SIG-M5 treated with dmso at 0.1 percent for 504 hours (cell line): ENCODE measurements at regions not wholly inside any gene's neighbourhood (a gene's known extent, or its start where the extent isn't known, plus 50 kb on each side); places are given as distances from the start of the nearest gene placed in this dataset.

Experiments
- DNase-seq: peaks from one replicate; lab custom pipeline; 2025; ENCODE audit not compliant: unreplicated experiment; lab: John Stamatoyannopoulos, UW

DNA sequence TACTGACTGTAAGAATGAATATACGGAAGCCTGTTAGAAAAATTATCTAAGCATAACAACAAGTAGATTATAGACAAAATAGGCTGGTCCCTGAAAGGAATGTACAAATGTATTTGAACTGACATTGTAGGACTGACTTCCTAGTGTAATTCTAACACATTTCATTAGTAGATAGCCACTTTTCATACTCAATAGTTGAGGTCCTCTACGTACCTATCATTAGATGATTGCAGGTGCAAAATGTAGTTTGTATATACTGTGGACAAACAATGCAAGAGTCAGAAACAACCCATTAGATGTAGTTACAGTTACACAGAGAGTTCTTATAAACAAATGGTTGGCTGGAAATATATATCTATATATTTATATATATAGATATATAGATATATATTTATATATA is 402.3 kb upstream of the SLITRK6 start:
- DNase-seq: no peak

DNA sequence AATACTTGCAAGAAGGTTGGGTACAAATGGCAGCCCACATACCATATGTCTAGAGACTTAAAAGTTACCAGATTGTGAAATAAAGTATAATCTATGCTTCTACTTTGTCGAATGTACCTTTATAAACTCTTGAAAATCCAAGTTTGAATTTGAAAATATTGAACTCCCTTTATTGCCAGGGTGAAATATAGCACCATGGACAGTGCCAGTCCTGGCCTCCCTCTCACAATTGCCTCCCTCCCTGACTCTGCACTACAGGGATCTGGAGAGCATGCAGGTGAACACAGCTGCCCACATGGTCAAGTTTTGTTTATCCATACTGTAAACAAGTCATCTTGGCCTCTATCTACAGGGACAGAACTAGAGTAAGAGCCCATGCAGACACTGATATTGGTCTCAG is 394.1 kb upstream of the SLITRK6 start:
- no peak for DNase-seq

DNA sequence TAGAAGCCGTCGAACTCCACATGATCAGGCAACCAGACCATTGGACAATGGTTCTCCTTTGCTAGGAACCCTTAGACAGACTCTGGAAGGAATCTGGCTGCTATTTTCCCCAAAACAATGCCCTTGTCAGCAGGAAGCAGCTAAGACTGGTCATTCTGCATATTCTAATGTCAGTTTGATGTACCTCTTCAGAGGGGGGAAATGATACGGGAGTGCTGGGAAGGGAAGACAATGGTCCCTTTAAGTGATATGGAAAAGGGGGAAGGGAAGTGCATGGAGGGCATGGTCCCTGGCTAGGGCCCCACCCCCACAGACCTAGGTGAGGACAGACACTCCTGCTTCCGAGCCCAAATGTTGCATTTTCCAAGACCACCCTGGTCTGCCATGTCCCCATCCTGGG is 389.0 kb upstream of the SLITRK6 start:
- DNase-seq: no peak

DNA sequence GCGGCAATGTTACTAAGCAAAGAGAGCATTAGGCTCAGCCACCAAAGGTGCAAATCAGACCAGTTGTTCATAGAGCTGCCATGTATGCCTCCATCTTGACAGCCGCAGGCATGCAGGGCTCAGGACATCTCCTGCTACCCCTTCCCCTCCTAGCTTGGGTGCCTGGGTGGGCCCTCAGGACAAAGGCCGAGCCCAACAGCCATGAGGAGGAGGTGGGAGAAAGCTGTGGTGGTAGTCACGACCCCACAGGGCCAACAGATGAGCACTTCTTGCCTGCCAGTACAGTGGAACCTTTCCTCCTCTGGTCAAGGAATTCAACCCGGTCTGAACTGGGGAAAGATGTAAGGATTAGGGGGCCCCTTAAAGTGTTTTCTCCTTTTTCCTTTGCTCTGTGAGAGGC is 386.4 kb upstream of the SLITRK6 start:
- no peak for DNase-seq

DNA sequence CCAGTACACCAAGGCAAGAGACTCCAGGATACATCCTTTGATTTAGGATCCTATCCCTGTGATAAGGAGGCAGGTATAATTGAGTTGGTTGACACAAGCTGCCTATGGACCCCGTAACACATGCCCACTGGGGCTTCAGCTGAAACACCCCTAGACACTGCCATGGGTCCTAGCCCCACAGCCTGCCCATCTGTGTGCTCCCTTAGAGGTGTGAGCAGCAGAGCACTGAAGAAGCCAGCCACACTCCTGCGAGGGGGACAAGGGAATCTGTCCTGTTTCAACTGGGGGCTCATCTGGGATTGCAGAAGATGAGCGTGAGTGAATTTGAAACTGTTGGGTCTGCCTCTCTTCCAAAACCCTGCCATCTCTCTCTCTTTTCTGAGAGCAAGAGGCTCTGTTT is 385.9 kb upstream of the SLITRK6 start:
- DNase-seq: no peak

DNA sequence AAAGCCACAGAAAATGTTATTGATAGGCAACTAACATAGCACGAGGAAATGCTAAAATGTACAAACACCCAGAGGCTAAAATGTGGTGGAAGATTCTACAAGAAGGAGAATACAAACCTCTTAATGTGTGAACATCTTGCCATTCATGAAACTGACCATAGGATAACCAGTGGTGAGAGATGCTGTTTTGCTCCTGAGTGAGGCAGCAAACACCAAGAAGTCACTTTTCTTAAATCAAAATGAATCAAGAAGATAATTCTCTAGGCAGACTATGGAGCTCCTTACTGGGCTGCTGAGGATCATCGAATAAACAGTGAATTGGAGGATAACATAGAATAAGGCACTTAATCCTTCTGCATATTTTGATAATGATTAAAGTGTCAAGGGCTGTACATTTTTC is 375.4 kb upstream of the SLITRK6 start:
- DNase-seq: no peak

DNA sequence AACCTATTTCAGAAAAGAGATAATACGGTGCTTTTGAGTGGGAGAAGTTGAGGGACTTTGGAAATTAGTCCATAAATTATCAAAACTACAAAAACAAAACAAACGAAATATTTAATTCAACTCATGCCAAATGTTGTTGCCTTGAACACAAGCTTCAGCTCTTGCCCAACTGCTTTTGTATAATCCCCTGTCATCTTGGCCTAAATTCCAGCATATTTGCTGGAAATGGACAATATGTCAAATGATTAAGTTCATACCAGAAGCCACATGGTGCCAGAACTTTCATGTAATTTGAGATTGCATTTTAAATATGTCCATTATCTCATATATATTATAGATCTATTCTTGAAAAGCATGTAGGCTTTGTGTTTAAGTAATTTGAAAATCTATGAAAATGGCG is 373.7 kb upstream of the SLITRK6 start:
- no peak for DNase-seq

DNA sequence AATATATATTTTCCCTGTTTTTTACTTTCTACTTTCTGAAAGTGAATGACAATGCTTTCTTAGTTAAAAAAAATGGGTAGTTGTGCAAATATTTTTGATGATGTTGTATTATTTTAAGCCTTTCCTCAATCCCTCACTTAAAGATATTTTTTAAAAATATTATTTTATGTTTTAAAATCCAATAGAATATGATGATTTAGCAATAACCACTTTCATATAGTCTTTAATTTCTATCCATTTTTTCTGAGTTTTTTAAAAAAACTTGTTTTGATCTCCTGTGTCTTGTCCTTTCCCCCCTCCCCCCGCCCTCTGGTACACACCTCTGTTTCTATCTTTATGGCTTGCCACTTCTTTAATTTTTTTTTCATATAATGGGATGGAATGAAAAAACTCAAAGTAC is 362.0 kb upstream of the SLITRK6 start:
- DNase-seq: no peak

DNA sequence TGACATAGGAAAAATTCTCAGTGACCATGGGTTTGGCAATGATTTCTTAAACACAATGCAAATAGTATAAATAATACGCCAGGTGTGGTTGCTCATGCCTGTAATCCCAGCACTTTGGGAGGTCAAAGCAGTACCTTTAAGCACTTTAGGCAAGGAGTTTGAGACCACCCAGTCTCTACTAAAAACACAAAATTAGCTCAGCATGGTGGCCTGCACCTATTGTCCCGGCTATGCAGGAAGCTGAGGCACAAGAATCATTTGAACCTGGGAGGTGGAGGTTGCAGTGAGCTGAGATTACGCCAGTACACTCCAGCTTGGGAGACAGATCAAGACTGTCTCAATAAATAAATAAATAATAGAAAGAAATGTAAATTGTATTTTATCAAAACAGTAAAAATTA is 356.5 kb upstream of the SLITRK6 start:
- no peak for DNase-seq

DNA sequence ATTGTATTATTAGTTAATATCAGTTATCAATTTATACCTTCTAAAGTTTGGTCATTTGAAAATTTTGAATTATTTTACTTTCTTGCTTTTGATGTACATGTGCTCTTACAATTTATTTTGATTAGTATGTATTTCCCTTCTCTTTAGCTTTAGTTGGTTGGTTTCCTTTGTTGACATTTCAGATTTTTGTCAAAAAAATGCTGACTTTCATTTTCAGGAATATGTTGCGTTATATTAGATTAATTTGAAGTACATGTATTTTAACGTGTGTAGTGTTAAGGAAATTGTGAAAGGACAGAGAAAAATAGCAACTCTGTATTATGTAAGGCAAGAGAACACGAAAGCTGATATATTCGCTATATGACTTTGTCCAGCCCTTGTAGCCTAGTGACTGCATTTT is 342.9 kb upstream of the SLITRK6 start:
- DNase-seq: no peak

DNA sequence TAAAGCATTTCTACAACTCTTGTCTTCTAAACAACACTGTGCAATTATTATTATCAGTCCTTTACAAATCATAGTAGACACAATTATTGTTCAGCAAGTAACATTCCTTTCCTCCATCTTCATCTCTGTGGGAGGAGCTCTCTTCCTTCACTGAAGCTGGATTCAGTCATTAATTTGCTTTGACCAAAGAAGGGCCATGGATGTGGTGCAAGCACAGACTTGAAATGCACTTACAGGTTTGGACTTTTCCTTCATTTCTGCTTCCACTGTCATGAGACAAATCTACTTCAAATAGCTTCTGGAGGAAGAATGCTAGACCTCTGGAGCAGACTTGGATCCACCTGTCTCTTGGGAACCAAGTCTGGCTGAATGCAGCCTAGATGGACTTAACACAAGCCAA is 336.6 kb upstream of the SLITRK6 start:
- DNase-seq: no peak

DNA sequence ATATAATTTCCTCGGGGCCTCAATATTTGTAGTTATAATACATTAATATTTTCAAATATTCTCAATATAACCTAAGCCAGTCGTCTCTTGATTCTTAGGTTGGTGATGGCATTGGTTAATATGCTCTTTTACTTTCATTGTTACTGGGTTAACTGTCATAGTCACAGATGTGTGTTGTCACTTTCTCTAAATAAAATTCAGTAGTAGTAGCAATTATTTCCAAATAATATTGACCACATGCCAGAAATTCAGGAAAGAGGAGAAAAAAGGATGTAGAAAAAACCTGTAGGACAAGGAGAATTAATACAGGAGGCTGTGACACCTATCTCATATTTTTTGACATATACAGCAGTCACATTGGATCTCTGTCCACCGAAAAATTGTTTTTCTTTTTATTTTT is 322.7 kb upstream of the SLITRK6 start:
- DNase-seq: no peak

DNA sequence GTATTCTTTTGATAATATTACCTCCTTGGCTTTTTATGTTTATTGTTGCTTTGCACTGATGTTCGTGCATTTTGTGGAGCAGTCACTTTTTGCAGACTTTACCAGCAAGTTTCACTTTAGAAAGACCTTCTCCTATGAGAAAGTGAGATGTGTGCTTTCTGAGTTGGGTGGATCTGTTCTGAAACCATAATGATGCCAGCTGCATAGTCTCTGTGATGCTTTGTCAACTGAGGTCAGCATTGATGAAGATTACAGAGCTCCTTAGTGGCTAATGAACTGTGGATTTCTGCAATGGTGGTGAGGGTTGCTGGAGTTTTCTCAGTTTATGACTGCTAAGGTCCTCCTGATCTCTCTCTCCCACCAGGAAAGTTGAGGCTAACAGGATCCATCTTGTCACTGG is 309.9 kb upstream of the SLITRK6 start:
- DNase-seq: no peak

DNA sequence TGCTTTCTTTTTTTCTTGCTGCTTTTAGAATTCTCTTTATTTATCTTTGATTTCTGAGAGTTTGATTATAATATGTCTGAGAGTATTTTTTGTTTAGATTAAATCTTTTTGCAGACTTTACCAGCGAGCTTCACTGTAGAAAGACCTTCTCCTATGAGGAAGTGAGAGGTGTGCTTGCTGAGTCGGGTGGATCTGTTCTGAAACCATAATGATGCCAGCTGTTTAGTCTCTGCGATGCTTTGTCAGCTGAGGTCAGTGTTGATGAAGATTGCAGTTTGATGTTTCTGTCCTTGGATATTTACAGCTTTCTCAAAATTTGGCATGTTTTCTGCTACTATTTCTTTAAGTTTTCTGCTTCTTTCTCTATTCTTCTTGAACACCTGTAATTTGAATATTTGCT is 309.1 kb upstream of the SLITRK6 start:
- no peak for DNase-seq

DNA sequence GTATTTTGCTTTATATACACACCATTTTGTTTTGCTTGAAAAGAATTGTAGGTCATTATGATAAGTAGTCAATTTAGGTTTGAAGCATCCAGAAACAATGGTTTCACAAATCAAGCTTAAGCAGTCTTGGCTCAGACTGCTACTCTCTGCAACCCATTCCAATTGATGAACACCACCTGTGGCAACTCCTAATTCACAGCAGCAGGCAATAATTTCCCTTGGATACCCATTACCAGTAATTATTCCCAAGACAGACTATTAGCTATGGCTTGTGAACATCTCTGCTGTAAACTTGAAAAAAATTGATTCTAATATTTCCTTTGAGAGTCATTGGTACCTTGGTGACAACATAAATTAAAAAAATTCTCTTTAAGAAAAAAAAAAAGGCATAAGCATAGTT is 299.3 kb upstream of the SLITRK6 start:
- no peak for DNase-seq

DNA sequence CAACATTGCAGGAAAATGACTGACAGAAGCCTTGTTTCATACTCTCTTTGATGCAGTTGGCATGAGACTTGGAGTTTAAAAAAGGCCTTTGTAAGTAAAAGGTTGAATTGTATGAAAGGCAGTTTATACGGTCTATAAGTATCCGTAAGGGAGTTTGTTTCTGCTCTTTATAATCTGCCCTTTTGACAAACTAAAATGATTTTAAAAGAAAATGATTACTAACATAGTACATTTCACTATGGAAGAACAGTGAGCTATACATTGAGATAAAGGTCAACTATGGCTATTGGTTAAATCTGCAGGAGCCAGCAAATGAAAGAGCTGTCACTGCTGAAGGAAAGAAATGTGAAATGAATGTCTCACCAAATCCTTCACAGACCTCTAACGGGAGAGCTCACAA is 296.1 kb upstream of the SLITRK6 start:
- no peak for DNase-seq

DNA sequence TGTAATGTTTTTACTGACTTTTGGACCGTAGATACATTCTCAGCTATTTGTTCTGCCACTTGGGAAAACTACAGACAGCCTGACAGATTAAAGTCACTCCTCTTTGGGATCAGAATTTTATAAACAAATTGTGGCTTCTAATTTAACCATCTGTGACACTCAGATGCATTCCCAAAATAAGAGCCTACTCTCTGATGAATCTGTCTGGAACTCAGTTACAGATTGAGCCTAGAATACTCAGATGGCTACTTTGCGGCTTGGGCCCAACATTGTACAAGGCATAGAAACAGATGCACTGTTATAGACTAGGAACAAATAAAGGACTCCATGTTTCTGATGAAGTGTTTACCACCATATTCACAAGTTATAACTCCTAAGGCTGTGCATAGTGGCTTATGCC is 291.0 kb upstream of the SLITRK6 start:
- no peak for DNase-seq

DNA sequence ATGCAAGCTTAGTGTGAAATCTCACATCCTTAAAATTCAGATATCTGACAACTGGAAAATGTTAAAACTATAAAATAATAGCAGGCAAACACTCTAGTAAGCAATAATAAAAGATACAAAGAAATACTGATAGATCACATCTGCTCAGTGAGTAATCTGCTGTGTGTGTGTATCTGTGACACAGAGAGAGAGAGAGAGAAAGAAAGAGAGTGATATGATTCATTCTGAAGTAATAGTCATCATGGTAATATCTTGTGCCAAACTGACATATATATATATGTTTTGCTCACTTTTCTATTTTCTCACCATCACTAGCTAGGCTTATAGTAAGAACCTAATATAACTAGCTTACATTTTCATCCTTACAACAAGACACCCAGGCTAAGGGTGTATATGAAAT is 288.0 kb upstream of the SLITRK6 start:
- no peak for DNase-seq

DNA sequence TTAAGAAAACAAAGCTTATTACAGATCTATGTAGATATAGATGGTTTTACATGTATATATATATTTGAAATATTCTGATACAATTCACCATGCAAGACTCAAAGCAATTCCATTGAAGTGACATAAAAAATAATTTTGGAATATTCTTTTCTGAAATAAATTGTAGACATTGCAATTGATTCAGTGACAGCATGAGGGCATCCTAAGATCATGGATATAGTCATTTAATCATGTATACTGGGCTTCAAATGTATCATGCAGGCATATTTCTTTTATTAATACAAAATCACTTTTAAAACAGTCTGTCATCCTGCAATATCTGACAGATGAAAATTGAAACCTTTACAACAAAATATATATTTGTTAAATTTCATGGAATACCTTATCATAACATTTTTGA is 286.7 kb upstream of the SLITRK6 start:
- peak; percentile 3 for DNase-seq

DNA sequence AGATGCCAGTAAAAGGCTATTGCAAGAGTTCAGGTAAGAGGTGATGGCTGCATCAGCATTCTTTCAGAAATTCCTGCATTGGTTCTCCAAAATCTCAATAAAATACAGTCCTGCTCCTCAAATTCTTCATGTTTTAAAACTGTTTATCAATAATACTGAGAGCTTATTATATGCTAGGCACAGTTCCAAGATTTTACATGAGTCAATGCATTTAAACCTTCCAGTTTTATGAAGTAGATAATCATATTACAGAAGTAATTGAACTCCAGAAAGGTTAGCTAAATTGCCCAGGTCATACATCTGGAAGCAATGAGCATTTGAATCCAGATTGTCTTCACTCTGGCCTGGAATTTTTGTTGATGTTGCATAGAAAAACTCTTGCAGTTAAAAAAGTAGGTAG is 282.9 kb upstream of the SLITRK6 start:
- no peak for DNase-seq

DNA sequence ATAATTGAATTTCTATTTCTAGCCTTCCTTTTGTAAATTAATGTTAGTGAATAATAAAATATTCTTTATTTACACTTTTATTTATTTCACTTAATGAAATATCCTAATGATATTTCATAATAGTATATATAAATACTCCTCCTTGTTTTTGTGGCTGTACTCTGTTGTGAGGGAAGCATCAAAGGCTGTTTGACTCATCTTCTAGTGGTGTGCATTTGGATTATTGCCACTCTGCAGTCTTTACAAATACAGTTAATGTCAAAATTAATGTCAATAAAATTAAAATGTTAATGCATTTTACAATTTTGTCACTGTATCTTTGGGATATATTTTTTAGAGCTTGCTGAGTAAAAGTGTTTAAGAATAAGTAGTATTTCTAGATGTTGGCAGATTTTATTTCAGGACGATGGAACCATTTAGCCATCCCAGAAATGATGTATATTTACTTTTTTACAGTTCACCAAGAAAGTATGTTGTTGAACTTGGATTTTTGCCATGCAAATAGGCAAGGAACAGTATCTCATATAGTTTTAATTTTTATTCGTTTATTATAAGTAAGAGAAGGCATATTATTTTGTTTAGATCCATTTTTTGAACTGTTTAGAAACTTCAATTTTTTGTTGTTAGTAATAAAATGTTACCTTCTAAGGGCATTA is 281.2 kb upstream of the SLITRK6 start:
- no peak for DNase-seq

DNA sequence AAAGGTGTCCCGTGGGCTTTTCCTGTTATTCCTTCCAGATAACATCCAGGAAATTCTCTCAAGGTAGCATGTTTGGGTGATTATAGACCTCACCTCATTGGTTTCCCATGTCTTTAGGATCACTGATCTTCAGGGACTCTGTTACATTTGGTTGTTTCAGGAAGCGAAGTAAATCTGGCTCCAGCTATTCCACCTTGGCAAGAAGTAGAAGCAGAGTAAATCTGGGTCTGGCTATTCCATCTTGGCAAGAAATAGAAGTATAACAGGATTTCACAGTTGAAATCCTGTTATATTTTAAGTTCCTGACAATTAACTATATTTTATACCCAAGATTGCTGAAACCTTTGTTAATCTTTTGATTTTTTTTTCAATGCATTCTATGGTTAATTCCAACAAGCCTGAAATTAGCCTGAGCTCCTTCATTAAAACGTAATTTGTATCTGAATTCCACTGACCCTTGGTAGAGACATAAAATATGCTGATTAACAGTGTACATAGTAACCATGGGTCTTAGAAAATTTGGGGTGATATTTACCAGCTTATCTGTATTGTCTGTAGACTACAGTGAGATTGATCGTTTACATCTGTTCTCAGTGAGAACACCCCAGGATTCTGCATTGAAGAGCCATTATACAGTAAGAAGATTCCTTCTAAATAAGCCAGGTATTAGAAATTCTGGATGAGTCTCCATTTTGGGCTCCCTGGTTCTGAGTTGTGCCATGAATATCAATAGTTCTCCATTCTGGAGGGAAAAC is 267.6 kb upstream of the SLITRK6 start:
- DNase-seq: no peak

DNA sequence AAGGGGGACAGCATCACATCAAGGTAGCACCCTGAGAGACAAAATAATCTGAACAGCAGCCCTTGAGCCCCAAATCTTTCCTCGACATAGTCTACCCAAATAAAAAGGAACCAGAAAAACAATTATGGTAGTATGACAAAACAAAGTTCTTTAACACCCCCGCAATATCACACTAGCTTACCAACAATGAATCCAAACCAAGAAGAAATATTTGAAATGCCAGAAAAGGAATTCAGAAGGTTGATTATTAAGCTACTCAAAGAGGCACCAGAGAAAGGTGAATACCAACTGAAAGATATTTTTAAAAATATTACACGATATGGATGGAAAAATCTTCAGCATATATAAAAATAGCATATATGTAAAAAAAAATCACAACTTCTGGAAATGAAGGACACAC is 252.9 kb upstream of the SLITRK6 start:
- no peak for DNase-seq
